GM19372 (cell line): ENCODE measurements at regions not wholly inside any gene's neighbourhood (a gene's known extent, or its start where the extent isn't known, plus 50 kb on each side); places are given as distances from the start of the nearest gene placed in this dataset.

Experiments used
- ATAC-seq: cut with Tn5 transposase; IDR thresholded peaks from one replicate; pipeline ENCODE4 v1.9.1; 2021; ENCODE audit warnings: mild to moderate bottlenecking, low read depth, moderate library complexity; ENCODE audit not compliant: unreplicated experiment

DNA sequence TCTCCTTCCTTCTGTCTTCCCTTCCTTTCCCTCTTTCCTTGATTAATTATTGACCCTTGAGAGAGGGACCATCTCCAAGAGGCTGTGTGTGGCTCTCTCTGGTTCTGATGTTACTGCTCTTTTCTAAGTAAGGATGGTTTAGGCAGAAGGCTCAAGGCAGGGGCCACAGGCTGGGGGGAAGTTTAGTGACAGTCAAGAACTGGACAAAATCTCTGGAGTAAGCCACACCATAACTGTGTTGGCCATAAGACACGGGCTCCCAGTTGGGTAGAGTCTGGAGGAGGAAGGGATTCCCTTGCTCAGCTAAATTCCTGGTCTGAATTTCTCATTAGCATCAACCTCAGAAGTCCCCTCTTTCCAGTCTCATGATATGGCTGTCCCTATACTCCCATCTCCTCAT, 74.7 kb downstream of the BUD13 start:
- ATAC-seq = no peak

DNA sequence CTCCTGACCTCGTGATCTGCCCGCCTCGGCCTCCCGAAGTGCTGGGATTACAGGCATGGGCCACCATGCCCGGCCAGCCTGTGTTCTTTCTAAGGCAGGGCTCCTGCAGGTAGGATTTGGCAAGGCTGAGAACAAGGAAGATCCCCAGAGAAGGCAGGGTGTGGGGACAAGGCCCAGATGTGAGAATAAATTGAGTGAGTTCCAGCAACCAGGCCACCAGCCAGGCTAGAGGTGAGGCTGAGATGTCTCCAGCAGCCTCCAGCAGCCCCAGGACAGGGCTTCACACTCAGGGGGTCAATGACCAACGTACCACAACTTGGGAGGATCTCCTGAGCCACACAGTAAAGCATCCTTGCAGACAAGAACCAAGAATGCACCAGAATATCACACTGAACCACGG, 75.1 kb downstream of the BUD13 start:
- ATAC-seq = no peak

DNA sequence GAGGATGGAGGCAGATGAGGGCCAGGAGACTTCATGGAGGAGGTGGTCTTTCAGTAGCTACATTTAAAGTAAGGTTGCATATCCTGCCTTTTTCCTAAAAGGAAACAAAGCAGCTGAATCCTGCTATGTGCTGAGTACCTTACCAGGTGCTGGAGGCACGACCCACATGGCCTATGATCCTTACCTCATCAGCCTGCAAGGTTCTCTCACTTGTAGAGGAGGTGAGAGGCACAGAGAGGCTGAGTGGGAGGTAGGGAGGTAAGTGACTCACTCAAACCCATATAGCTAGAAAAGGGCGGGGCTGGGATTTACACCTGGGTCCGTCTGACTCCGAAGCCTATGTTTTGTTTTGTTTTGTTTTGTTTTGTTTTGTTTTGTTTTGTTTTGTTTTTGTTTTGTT, 75.8 kb downstream of the BUD13 start:
- no peak for ATAC-seq

DNA sequence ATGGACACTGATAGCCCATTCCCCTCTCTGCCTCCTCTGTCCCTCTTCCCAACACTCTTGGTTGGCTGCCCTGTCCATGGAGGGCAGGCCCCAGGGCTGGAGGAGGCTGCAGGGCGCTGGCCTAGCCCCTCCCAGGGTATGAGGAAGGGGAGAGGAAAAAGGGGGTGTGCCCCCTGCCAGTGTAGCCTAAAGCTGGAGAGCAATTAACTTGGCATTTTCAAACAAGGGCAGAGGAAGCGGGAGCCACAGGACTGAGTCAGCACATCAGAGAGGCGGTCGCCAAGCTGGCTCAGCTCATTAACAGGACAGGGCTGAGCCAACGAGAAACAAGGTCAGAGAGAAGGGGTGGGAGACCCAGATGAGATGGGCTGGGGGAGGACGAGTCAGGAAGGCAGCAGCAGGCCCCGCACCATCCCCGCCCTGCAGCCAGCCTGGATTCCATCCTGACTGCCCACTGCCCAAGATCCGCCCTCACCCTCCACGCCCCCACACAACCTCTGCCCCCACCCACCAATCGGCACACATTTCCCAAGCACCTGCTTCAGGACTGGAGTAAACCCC, 76.3 kb downstream of the BUD13 start:
- ATAC-seq = no peak

DNA sequence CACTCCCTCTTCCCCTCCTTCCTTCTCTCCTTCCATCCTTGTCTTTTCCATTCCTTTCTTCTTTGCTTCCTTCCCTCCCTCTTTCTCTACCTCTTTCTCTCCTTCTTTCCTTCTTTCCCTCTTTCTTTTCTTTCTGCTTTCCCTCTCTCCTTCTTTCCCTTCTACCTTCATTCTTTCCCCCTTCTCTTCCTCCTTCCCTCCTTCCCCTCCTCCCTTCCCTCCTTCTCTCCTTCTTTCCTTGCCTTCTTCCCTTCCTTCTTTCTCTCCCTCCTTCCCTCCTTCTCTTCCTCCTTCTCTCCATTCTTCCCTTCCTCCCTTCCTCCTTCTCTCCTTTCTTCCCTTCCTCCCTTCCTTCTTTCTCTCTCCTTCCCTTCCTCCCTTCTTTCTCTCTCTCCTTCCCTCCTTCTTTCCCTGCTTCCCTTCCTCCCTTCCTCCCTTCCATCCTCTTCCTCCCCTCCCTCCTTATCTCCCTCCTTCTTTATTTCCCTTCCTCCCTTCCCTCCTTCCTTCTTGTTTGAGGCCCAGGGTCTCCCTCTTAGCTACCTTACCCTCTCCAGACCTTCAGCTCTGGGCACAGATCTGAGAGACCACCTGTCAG, 77.0 kb downstream of the BUD13 start:
- ATAC-seq = no peak

DNA sequence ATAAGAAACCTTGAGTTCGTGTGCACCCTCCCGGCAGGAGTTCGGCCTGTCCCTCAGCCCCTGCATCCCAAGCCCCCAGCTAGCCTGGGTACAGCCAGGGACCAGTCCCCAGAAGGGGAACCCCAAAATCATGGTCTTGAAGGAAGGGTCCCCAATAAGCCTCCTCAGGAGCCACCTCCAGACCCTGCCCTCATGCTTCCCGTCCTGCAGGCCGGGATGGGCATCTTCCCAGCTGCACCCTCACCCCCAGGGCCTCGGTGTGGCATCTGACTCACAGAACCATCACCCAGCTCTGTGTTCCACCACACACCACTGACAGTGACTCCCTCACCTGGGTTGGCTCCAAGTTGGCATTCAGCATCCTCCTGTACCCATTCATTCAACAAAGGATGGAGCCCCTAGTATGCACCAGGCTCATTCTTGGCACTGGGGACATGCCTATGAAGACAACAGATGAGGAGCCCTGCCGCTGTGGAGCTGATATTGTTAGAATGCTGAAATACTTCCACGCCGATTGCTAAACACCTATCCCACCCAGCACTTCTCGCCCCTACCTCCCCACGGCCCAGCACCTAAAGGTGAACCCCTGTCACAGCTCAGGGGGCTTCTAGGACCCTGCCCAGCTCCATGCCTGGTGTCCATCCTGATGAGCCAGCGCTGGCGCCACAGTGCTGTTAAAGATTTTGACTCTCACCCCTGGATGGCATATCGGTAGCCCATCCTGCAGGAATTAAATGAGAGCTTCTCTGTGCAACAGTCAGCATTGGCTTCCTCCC, 77.8 kb downstream of the BUD13 start:
- no peak for ATAC-seq

DNA sequence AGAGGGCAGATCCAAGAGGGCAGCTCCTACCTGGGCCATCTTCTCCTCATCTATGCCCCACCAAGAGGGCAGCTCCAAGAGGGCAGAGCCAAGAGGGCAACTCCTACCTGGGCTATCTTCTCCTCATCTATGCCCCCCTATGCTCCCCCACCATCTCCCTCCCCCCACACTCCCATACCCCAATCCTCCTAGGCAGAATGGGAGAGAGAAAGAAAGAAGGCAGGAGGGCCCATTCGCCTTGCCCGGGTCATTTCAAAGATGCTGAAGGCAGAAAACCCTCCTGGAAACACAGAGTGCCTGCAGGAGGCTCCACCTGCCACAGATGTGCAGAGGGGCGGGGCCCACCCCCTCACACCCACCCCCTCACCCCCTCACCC, 78.5 kb downstream of the BUD13 start:
- no peak for ATAC-seq

DNA sequence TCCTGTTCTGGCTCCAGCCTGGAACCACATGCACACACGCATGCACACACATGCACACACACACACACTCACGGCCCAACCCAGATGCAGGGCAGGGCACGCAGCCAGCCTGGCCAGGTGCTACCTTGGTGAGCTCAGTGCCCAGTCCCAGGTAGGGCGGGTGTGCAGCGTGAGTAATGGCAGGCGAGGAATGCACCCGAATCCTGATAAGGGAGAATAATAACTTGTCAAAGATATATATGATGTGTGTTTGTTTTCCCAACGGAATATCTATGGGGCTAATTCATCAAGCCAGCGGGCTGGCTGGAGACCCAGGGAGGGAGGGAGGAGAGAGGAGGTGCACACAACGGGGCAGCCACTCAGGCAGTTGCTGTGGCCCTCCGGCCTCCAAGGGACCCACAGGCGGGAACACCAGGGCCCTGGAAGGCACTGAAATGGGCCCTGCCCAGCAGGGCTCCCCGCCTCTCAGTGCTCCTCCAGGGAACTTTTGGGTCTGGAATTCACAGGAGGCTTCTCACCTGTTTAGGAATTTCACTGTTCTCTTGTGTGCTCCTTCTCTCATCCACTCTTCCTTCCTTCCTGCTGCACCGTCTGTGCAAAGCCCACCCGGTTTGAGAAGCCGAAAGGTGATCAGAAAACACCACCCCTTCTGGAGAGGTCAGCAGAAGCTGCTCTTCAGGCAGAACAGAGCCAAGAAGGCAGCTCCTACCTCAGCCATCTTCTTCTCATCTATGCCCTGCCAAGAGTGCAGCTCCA, 79.0 kb downstream of the BUD13 start:
- ATAC-seq = no peak

DNA sequence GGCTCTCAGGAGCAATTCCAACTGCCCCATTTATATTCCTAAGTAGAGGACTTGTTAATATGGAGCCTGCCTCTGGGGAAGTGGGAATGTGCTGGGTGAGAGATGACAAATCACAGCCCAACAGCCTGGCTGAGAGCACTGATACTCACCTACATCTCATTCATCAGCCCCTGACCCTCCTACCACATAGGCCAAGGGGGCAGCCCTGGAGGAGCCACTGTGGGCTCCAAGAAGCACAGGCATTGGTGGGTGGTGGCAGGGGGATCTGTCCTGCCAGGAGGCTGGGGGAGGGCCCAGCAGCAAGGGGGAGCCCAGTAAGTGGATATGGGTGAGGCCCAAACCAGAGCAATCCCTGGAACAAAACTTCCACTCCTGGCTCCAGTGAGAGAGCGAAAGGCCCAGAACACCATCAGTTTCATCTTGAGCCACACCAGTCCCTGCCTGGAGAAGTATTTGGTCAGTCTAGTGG, 79.7 kb downstream of the BUD13 start:
- no peak for ATAC-seq

DNA sequence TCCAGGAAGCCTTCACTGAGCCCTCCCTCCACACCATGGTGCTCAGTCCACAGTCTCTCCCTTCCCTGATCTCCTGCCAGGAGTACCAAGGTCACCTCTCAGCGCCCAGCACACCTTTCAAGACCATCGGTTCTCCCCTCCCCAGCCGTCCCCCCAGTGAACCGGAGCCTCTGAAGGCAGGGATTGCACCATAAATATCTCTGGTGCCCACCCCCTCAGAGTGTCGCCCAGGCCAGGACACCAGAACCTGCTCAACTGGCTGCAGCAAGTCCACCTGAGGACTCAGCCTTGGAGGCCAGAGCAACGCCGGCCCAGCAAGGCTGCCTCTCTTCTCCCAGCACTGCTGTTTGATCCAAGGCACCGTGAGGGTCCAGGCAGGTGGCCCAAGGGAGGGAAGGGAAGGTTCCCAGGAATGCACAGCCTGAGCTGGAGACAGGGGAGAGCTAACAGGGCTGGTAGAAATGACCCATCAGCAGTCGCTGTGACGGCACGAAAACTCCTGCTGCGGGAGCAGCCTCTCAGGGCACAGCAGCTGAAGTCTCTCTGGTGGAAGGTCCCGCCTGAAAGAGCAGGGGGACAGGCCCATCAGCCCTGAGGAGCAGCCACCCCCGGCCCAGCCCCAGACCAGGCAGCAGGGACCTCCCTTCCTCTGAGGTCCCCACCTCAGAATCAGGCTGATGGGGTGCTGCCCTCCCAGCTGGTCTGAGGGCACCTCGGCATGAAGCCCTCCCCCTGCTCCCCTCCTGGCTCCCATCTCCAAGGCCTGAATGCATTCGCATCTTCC, 80.3 kb downstream of the BUD13 start:
- ATAC-seq = no peak

DNA sequence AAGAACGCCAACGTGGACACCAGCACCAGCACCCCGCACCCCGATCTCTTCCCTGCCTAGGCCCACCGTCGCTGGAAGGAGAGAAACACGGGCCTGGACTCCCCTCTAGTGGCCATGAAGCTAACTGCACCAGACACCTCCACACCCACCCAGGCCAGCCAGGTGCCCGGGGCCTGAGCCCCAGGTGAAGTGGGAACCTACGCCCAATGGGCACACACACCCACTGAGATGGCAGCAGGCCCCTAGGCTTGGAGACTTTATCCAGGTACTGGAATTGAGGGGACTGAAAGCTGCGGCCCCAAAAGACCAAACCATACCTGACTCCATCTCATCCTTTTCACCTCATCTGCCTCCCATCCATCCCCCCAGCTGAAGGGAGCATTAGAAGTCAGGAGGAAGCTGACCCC, 81.0 kb downstream of the BUD13 start:
- no peak for ATAC-seq

DNA sequence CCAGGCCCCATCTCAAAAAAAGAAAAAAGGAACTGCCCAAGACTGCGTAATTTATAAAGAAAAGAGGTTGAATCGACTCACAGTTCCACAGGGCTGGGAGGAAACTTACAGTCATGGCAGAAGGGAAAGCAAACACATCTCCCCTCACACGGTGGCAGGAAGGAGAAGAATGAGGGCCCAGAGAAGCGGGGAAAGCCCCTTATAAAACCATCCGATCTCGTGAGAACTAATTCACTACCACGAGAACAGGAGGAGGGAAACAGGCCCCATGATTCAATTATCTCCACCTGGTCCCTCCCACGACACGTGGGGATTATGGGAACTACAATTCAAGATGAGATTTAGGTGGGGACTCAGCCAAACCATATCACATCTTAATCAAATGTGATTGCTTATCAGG, 82.2 kb downstream of the BUD13 start:
- ATAC-seq = no peak

DNA sequence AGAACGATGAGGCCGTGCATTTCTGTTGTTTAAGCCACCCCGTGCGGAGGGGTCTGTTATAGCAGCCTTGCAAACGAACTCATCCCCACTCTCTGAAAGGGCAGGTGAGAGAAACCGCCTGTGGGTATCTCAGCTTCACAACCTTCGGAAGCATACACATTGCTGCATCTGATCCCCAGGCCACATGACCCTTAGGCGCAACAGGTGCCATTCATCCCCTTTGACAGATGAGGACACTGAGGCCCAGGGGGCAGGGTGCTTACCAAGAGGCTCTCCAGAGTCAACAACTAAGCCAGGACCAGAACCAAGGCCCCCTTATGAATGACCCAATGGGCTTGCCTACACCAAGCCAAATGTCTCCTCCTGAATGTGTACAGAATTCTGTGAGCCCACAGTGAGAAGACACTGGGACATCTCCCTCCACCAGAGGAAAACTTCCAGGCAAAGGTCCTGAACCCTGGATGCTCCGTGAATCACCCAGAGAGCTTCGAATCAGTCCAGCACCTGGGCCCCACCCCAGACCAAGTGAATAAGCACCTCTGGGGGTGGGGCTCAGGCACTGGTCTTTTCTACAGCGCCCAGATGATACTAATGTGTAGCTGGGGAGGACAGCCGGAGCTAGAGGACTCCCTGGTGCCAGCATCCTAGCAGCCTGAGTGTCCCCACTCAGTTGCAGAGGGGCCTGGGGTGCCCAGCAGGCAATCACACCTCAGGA, 83.2 kb downstream of the BUD13 start:
- no peak for ATAC-seq

DNA sequence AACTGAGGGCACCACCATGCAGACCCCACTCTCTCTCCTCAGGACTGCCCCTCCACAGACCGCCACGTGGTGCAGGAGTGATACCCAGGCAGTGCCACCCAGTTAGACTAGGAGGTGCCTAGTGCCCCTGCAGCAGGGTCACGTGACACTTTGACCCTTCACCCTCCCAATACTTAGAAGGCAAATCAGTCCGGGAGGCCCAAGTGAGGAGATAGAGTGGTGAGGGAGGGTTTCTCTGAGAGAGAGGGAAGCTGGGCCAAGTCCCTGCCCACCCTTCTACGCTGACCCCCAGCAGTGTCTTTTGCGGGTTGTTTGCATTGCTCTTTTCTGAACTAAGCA, 84.6 kb downstream of the BUD13 start:
- ATAC-seq = no peak

DNA sequence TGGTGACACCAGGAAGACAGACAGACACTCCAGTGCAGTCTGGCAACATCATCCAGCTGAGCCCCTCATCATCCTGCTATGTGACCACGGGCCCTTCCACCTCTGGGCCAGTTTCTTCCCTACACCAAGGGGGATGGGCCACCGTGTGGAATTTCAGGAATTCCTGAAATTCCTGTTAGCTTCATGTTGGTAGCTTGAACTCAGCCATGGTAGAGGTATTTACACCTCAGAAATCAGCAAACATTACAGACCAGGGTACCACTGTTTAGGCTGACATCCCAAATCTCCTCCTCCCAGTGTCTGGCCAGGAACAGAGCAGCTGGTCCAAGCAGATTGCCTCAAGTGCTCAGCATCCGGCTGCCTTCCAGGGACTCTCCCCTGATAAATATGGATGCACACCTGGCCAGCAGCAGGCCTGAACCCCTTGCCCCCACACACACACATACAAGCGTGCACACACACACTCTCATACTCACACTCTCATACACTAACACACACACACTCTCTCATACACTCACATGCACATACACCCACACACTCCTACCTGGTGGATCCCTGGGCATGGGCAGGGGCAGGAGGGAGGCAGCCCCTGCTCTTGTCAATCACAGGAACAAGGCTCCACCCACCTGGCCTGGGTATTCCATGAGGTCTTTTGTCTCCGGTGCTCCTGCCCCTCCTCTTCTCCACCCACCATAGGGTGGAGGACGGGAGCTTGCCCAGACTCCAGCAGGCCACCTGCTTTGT, 85.2 kb downstream of the BUD13 start:
- no peak for ATAC-seq

DNA sequence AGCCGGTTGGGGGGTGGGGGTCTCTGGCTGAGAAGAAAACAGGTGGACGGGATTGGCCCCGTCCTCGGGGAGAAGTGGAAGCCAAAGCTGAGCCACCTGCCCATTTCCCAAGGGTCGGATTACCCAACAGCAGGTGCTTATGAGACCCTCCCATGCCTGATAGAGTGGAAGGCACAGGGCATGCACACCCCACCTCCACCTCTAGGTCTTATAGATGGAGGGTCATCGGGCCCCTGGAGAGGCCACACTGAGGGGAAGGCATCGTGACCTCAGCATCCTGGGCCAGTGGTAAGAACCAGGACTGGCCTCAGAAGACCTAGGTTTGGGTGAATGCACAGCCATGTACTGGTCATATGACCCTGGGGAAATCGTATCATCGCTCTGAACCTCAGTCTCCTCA, 85.9 kb downstream of the BUD13 start:
- no peak for ATAC-seq

DNA sequence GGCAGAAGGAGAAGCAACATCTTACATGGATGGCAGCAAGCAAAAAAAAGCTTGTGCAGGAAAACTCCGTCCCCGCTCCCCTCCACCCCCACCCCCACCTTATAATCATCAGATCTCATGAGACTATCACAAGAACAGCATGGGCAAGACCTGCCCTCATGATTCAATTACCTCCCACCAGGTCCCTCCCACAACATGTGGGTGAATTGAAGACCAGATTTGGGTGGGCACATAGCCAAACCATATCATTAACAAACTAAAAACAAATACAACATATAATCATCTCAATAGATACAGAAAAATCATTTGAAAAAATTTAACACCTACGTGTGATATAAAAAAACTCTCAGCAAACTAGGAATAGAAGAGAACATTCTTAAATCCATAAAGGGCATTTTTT, 88.8 kb downstream of the BUD13 start:
- no peak for ATAC-seq

DNA sequence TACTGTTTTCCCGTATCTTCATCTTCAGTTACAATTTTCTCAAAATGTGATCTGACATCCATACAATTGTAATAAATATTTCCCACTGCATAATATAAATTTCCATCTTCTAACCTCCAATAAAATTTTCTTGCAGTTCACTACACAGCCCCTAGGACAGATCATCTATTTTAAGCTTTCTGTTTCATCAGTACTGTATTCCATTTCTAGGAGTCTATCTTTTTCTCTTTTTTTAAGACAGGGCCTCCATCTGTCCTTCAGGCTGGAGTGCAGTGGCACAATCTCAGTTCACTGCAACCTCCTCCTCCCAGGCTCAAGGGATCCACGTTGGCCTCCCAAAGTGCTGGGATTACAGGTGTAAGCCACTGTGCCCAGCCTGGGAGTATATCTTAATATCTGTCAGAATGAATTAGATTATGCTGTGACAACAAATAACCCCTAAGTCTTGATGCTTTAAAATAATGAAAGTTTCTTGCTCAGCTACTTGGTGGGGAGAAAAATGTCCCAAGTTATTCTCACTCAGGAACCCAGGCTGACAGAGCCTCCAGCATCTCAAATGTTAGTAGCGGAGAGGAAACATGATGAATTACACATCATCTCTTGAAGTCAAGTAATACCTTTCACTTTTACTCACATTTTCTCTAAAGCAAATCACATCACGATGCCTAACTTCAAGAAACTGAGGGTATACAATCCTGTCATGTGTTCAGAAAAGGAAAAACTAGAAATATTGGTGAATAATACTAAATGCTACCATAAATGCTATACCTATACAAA, 92.2 kb downstream of the BUD13 start:
- no peak for ATAC-seq

DNA sequence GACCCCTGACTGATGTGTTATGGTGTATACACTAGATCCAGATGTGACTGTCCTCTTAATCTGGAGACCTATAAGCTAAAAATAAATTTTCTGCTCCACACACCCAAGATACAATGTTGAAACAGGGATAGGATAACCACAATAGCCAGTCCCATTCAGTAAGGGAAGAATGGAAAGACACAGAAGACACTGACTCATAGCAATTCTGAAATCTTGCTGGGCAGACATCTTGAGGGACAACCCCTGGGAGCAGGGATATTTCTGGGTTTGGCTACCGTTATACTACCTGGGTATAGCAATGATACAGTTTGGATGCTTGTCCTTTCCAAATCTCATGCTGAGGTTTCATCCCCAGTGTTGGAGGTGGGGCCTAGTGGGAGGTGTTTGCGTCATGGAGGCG, 93.9 kb downstream of the BUD13 start:
- no peak for ATAC-seq
